Natural killer cell (primary cell): ENCODE measurements at regions not wholly inside any gene's neighbourhood (a gene's known extent, or its start where the extent isn't known, plus 50 kb on each side); places are given as distances from the start of the nearest gene placed in this dataset.
A peak's percentile ranks its signal among the peaks of the same experiment; 100 is the strongest.

Experiments
- ATAC-seq, 3 donors: fragments of 150-1000 bp in 2 of 3; fragments of 200-7000 bp in 1 of 3; cut with Tn5 transposase; 1 replicate in 1 of 3; 2 replicates in 2 of 3; pipeline ENCODE4 v1.10.0; 2021; ENCODE audit warnings: mild to moderate bottlenecking in 2 of 3, moderate library complexity in 2 of 3
- DNase-seq, 2 donors: peaks; one replicate each; pipeline versions ENCODE4 v3.0.0 to v3.0.0-alpha.2; 2013 to 2021; ENCODE audit warnings: mixed read lengths in 1 of 2
- H3K27ac ChIP-seq: one replicate; pipeline ENCODE4 v1.5.1; 2013; ENCODE audit warnings: mild to moderate bottlenecking, low read length
- H3K27me3 ChIP-seq: one replicate; pipeline ENCODE4 v1.6.1; 2013; ENCODE audit warnings: low read length; ENCODE audit not compliant: control insufficient read depth, insufficient read depth
- H3K36me3 ChIP-seq: one replicate; pipeline ENCODE4 v1.6.1; 2013; ENCODE audit warnings: low read length; ENCODE audit not compliant: control insufficient read depth, insufficient read depth
- H3K4me1 ChIP-seq: one replicate; pipeline ENCODE4 v1.6.1; 2013; ENCODE audit warnings: low read length; ENCODE audit not compliant: control insufficient read depth, insufficient read depth
- H3K4me3 ChIP-seq: one replicate; pipeline ENCODE4 v1.5.1; 2013; ENCODE audit warnings: low read length
- H3K9me3 ChIP-seq: one replicate; pipeline ENCODE4 v1.6.1; 2013; ENCODE audit warnings: low read length; ENCODE audit not compliant: control insufficient read depth, insufficient read depth
- H3K27ac Mint-ChIP-seq, 2 donors: one replicate each; pipeline ENCODE4 v1.8.0; 2022; ENCODE audit warnings: mild to moderate bottlenecking in 2 of 2, mixed read lengths in 2 of 2, moderate library complexity in 1 of 2
- H3K27me3 Mint-ChIP-seq, 2 donors: one replicate each; pipeline ENCODE4 v1.8.0; 2022; ENCODE audit warnings: low read depth in 2 of 2, mixed read lengths in 2 of 2
- H3K36me3 Mint-ChIP-seq: one replicate; pipeline ENCODE4 v1.8.0; 2022; ENCODE audit warnings: mixed read lengths
- H3K4me1 Mint-ChIP-seq, 2 donors: one replicate each; pipeline ENCODE4 v1.8.0; 2022; ENCODE audit warnings: mixed read lengths in 2 of 2
- H3K4me3 Mint-ChIP-seq: one replicate; pipeline ENCODE4 v1.8.0; 2022; ENCODE audit warnings: mild to moderate bottlenecking, moderate library complexity, mixed read lengths
- H3K9me3 Mint-ChIP-seq, 2 donors: one replicate each; pipeline ENCODE4 v1.8.0; 2022; ENCODE audit warnings: mixed read lengths in 2 of 2
- CTCF ChIP-seq: fragments of 200-600 bp; IDR thresholded peaks from one replicate; pipeline ENCODE4 v1.8.0; 2022; ENCODE audit warnings: antibody characterized with exemption
- WGBS: methylation state at CpG from one replicate; pipeline ENCODE4 v1.1.7; 2013; ENCODE audit warnings: missing lambda C conversion rate; ENCODE audit not compliant: insufficient coverage; 5-methylcytosine and 5-hydroxymethylcytosine counted together
- intact Hi-C: fragments of 100-400 bp; cut with micrococcal nuclease; formaldehyde crosslinking; loops from one replicate; pipeline ENCODE4 v1.14.2; 2022

GRCh38 chr13:77480066-77480465 is 55.4 kb upstream of the SCEL start:
- no peaks in the 10 kb centered on the region for H3K36me3 Mint-ChIP-seq
- H3K27me3 Mint-ChIP-seq = peaks cover 0 to 11% of the 10 kb centered on the region in 2 donors
- H3K4me1 Mint-ChIP-seq = peaks cover 6 to 8% of the 10 kb centered on the region in 2 donors
- H3K36me3 ChIP-seq = no peaks in the 10 kb centered on the region
- no peaks in the 10 kb centered on the region for H3K9me3 ChIP-seq
- H3K27ac Mint-ChIP-seq = peak overlapping the region in 1 of 2 donors; percentile 27
- H3K4me1 ChIP-seq = no peaks in the 10 kb centered on the region
- 70% methylated on average over 1 of the region's 2 CpGs for WGBS
- no peak overlapping the region for H3K27ac ChIP-seq
- no peaks in the 10 kb centered on the region for H3K9me3 Mint-ChIP-seq
- no peak overlapping the region for H3K4me3 ChIP-seq
- no peaks in the 10 kb centered on the region for H3K27me3 ChIP-seq
- intact Hi-C loops = no loop called here
- DNase-seq (no peak), ATAC-seq (no peak)
- no peak overlapping the region for H3K4me3 Mint-ChIP-seq
- no peak for TF ChIP-seq CTCF

- WGBS = 40% methylated on average over 1 of the region's 2 CpGs
- intact Hi-C loops = loop anchor here (2.0 to 10.0 kb wide), 4 partner anchors 151 to 295 kb away; no protein-coding TSS in a partner anchor
- no peaks in the 10 kb centered on the region for H3K9me3 Mint-ChIP-seq
Observed at GRCh38 chr13:77479326-77479725, 56.2 kb upstream of the SCEL start.

GRCh38 chr13:77477299-77477848 is 58.1 kb upstream of the SCEL start:
- H3K4me3 ChIP-seq = no peak overlapping the region
- H3K36me3 ChIP-seq = no peaks in the 10 kb centered on the region
- intact Hi-C loops = loop anchor here (5.0 to 10.0 kb wide), 3 partner anchors 203 to 293 kb away; no protein-coding TSS in a partner anchor
- no peak overlapping the region for H3K27ac Mint-ChIP-seq
- WGBS = 75% methylated on average over 1 of the region's 3 CpGs
- H3K4me1 ChIP-seq = no peaks in the 10 kb centered on the region
- no peak for TF ChIP-seq CTCF
- H3K36me3 Mint-ChIP-seq = no peaks in the 10 kb centered on the region
- H3K27ac ChIP-seq = no peak overlapping the region
- peaks cover 0 to 11% of the 10 kb centered on the region in 2 donors for H3K27me3 Mint-ChIP-seq
- H3K9me3 ChIP-seq = no peaks in the 10 kb centered on the region
- H3K4me3 Mint-ChIP-seq = no peak overlapping the region
- H3K27me3 ChIP-seq = no peaks in the 10 kb centered on the region
- ATAC-seq (no peak), DNase-seq (no peak)
- no peaks in the 10 kb centered on the region for H3K9me3 Mint-ChIP-seq
- peaks cover 6 to 8% of the 10 kb centered on the region in 2 donors for H3K4me1 Mint-ChIP-seq

More at GRCh38 chr13:77479326-77479725, 56.2 kb upstream of the SCEL start:
- ATAC-seq = no peak
- Histone ChIP-seq H3K4me3 (no peak overlapping the region), H3K9me3 (no peaks in the 10 kb centered on the region), H3K36me3 (no peaks in the 10 kb centered on the region), H3K27me3 (no peaks in the 10 kb centered on the region), H3K4me1 (no peaks in the 10 kb centered on the region), H3K27ac (no peak overlapping the region)
- Mint-ChIP-seq H3K27ac (no peak overlapping the region), H3K4me3 (no peak overlapping the region), H3K27me3 (peaks cover 0 to 11% of the 10 kb centered on the region in 2 donors), H3K36me3 (no peaks in the 10 kb centered on the region), H3K4me1 (peaks cover 6 to 8% of the 10 kb centered on the region in 2 donors)
- DNase-seq = no peak
- TF ChIP-seq CTCF = no peak

GRCh38 chr13:77476456-77476855 is 59.0 kb upstream of the SCEL start:
- intact Hi-C loops = loop anchor here (5.0 to 10.0 kb wide), 3 partner anchors 202 to 292 kb away; no protein-coding TSS in a partner anchor

More at GRCh38 chr13:77476456-77476855, 59.0 kb upstream of the SCEL start:
- Mint-ChIP-seq H3K27me3 (peaks cover 0 to 11% of the 10 kb centered on the region in 2 donors), H3K36me3 (no peaks in the 10 kb centered on the region), H3K4me3 (no peak overlapping the region), H3K27ac (no peak overlapping the region), H3K9me3 (no peaks in the 10 kb centered on the region), H3K4me1 (peaks cover 6 to 8% of the 10 kb centered on the region in 2 donors)
- ATAC-seq (no peak), DNase-seq (no peak)
- no peak overlapping the region for H3K4me3 ChIP-seq
- H3K4me1 ChIP-seq = no peaks in the 10 kb centered on the region
- H3K27ac ChIP-seq = no peak overlapping the region
- no peak for TF ChIP-seq CTCF
- no peaks in the 10 kb centered on the region for H3K27me3 ChIP-seq
- H3K9me3 ChIP-seq = no peaks in the 10 kb centered on the region
- H3K36me3 ChIP-seq = no peaks in the 10 kb centered on the region
